ENCODE measurements at regions not wholly inside any gene's neighbourhood (a gene's known extent, or its start where the extent isn't known, plus 50 kb on each side); places are given as distances from the start of the nearest gene placed in this dataset.

GRCh38 chr4:38493066-38493465 lies 170.9 kb upstream of the KLF3 start:
- H3K27ac ChIP-seq = no peak overlapping the region
- no peak for DNase-seq (ENCODE audit: low read depth, low spot score)

DNA sequence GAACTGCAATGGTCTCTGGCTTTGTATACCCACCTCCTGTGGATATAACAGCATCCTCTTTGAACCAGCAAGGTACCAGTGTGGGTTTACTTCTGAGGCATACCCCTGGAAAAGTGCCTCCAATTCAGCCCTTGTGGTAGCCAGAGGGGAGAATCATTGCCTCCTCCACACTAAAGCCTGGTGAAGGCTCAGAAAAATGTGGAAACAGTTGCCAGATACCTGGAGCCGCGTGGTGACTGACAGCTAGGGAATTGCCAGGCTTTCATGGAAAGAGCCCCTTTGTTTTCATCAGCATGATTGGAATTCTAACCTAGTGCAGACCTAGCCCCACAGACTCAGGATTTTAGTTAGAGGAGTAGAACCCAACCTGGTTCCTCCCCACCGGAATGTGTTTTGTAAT lies 168.6 kb upstream of the KLF3 start:
- DNase-seq (ENCODE audit: low read depth, low spot score) = no peak
- H3K27ac ChIP-seq = no peak overlapping the region

DNA sequence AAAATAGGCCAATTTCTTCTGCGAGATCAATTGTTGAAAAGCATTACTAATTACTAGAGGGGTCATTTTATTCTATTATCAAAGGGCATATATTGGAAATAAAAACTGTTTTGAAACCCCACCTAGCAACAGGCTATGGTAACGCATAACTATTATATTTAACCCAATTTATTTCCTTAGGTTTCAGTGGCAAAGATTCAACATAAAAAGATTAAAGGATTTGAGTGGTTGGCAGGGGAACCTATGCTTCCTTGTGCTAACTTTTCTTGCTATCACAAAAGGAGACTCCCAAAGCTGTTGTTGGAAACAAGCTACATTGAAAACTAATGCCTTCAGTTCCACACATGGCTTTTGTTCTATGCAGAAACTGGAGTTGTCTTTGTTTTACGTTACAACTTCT lies 166.9 kb upstream of the KLF3 start:
- DNase-seq (ENCODE audit: low read depth, low spot score) = no peak
- no peak overlapping the region for H3K27ac ChIP-seq

GRCh38 chr4:38499101-38499500 lies 164.9 kb upstream of the KLF3 start:
- DNase-seq (ENCODE audit: low read depth, low spot score) = no peak
- H3K27ac ChIP-seq = no peak overlapping the region

GRCh38 chr4:38500433-38500832 lies 163.6 kb upstream of the KLF3 start:
- H3K27ac ChIP-seq = no peak overlapping the region
- DNase-seq (ENCODE audit: low read depth, low spot score) = no peak

DNA sequence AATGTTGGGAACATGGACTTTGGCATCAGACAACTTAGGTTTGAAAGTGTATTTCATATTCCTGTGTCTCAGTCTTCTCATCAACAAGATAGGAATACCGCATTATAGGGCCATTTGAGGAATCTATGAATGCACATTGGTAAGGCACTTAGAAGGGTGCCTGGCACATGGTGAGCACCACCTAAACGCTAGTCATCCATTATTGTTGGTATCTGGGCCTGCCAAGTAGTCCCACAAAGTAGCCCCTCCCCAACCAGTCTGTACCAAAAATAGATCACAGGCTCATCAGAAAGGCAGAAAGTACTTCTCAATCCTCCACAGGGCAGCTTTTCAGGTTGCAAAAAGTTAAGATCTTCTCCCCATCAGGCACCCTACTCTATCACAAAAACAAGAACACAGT lies 162.3 kb upstream of the KLF3 start:
- no peak for DNase-seq (ENCODE audit: low read depth, low spot score)
- H3K27ac ChIP-seq = no peak overlapping the region

DNA sequence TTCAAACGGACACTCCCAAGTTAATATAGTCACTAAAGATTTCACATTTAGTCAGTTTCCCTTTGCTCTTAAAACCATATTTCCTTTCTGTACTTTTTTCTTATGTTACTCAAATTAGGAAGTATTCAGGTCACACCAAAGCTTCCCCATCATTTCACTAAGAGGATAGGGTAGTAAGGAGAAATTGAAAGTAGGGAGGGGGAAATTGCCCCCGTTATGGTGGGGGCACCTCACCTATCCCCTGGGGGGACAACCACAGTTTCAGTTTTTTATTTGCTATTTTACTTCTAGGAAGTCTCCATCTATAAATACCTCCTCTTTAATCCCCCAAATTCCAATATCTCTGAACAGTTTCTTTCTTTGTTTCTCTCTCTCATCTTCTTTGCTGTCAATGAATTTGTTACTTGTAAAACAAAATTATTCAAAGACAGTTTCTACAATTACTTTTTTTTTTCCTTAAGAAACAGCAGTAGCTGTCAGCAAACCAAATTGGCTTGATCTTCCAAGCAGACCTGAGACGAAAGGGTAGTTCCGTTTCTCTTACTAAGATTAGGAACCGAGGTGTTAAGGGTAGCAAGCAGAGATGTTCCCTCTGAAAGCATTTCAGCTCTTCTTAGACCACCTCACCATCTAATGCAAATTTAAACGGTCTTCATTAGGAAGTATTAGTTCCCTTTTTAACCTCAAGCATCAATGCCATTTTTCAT lies 160.2 kb upstream of the KLF3 start:
- H3K27ac ChIP-seq = no peak overlapping the region
- DNase-seq (ENCODE audit: low read depth, low spot score) = no peak

DNA sequence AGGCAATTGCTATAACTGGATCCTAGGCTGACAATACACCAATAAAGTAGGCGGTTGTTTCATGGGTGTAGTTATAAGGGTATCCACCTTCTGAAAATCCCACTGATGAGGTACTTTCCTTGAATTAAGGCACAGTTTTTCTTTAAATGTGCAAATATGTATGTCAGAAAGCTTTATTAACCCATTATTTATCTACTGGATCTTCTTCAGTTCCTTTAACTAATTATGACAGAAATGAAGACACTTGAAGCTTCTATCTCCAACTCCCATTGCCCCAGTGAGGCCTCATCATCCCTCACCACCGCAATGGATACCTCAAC lies 159.6 kb upstream of the KLF3 start:
- no peak for DNase-seq (ENCODE audit: low read depth, low spot score)
- no peak overlapping the region for H3K27ac ChIP-seq

- H3K27ac ChIP-seq = no peak overlapping the region
- no peak for DNase-seq (ENCODE audit: low read depth, low spot score)
Observed at GRCh38 chr4:38509551-38509950, 154.4 kb upstream of the KLF3 start.

- H3K27ac ChIP-seq = no peak overlapping the region
- no peak for DNase-seq (ENCODE audit: low read depth, low spot score)
Observed at GRCh38 chr4:38510201-38510600, 153.8 kb upstream of the KLF3 start.

- no peak for DNase-seq (ENCODE audit: low read depth, low spot score)
Observed at GRCh38 chr4:38511702-38512101, 152.3 kb upstream of the KLF3 start.

DNA sequence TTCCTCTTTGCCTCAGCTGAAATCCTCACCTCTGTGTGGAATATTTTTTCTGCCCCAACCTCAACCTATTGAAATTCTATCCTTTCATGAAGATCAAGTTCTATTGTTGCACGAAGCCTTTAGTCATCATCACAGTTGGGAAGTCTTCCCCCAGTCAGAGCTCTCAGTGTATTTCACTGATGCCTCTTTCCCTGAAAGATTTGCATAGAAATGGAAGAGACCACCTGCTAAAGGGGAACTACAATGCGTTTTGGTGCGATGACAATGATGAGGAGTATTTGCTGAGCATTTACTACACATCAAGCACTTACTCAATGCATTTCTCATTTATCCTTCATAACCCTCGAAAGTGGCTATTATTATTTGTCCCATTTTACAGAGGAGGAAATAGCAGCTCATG lies 151.2 kb upstream of the KLF3 start:
- no peak for DNase-seq (ENCODE audit: low read depth, low spot score)
- H3K27ac ChIP-seq = no peak overlapping the region

More at GRCh38 chr4:38511702-38512101, 152.3 kb upstream of the KLF3 start:
- no peak overlapping the region for H3K27ac ChIP-seq

GRCh38 chr4:38514465-38515146 lies 149.4 kb upstream of the KLF3 start:
- no peak for DNase-seq (ENCODE audit: low read depth, low spot score)
- no peak overlapping the region for H3K27ac ChIP-seq

DNA sequence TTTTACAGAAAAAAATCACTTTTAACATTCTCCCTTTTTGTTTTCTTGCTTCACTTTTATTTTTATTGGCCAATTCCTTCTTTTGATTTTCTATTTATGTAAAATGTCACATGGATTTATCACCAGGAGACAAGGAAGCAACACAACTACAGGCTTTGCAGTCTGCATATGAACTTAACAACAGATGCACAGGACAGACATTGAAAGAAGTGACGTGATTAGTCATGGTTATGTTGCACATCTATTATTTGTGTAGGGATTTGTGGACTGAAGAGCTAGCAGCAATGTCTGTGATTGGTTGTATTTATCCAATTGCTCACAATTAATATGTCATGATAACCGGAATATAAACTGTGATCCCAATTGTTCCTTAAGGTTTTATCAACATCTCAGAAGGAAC lies 147.8 kb upstream of the KLF3 start:
- no peak overlapping the region for H3K27ac ChIP-seq
- peak; percentile 14 for DNase-seq (ENCODE audit: low read depth, low spot score)

- DNase-seq (ENCODE audit: low read depth, low spot score) = no peak
- H3K27ac ChIP-seq = no peak overlapping the region
Observed at GRCh38 chr4:38519666-38520065, 144.3 kb upstream of the KLF3 start.

GRCh38 chr4:38523054-38523453 lies 140.9 kb upstream of the KLF3 start:
- DNase-seq (ENCODE audit: low read depth, low spot score) = no peak
- H3K27ac ChIP-seq = no peak overlapping the region

DNA sequence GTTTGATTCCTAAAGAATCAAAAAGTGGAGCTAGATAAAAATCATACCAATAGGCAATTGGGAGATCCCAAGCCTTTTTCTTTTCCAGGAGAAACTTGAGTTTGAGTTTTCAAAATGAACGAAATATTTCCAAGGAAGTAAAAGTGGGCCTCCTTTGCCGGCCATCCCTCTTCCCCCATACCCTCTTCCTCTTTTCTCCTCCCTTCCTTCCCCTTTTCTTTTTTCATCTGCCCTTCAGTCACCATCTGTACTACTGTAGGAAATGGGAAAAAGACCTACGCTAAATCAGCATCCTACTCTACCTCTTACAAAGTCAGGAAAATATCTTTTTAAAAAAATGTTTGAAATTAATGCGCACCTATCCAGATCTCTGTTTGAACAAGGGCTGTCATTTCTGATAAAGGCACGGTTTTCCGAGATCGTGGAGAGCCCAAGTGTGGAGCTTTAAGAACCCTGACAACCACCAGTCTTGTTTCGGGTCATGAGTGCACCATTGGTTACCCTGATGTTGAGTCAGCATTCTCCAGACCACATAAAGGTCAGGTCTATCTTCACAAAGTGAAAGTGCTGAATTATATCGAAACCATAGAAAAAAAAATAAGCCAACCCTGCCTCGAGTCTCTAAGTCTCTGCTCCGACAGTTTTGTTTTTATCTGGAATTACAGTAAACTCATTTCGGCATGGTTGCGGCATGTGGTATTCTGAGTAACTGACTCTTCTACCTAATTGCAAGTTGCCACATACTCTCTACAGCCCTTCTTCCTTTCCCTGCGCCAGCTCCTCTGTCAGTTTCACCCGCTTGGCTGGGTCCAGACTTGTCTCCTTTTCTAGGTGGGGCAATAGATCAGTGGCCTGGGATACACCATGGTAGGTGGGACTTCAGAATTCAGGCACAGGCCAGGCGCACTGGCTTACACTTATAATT lies 140.2 kb upstream of the KLF3 start:
- no peak for DNase-seq (ENCODE audit: low read depth, low spot score)
- no peak overlapping the region for H3K27ac ChIP-seq

- no peak overlapping the region for H3K27ac ChIP-seq
- DNase-seq (ENCODE audit: low read depth, low spot score) = no peak
Observed at GRCh38 chr4:38526412-38526811, 137.6 kb upstream of the KLF3 start.

GRCh38 chr4:38529189-38530115 lies 134.5 kb upstream of the KLF3 start:
- DNase-seq (ENCODE audit: low read depth, low spot score) = no peak
- H3K27ac ChIP-seq = no peak overlapping the region

- DNase-seq (ENCODE audit: low read depth, low spot score) = no peak
- no peak overlapping the region for H3K27ac ChIP-seq
Observed at GRCh38 chr4:38530486-38530885, 133.5 kb upstream of the KLF3 start.
